Activated naive CD8-positive, alpha-beta T cell treated with anti-CD3 and anti-CD28 coated beads, Interleukin-2, amount 50 U/mL, for 24 hours (primary cell): ENCODE measurements at regions not wholly inside any gene's neighbourhood (a gene's known extent, or its start where the extent isn't known, plus 50 kb on each side); places are given as distances from the start of the nearest gene placed in this dataset.

ENCODE experiments used
- ATAC-seq: fragments of 150-1000 bp; cut with Tn5 transposase; one replicate; pipeline ENCODE4 v1.10.0; 2021
- DNase-seq: peaks from one replicate; pipeline ENCODE4 v3.0.0; 2021
- H3K27ac Mint-ChIP-seq: one replicate; pipeline ENCODE4 v1.8.0; 2021; ENCODE audit warnings: mild to moderate bottlenecking, mixed read lengths
- H3K27me3 Mint-ChIP-seq: one replicate; pipeline ENCODE4 v1.8.0; 2021; ENCODE audit warnings: mixed read lengths
- H3K36me3 Mint-ChIP-seq: one replicate; pipeline ENCODE4 v1.8.0; 2021; ENCODE audit warnings: low read depth, mixed read lengths
- H3K4me1 Mint-ChIP-seq: one replicate; pipeline ENCODE4 v1.8.0; 2021; ENCODE audit warnings: mixed read lengths
- H3K4me3 Mint-ChIP-seq: one replicate; pipeline ENCODE4 v1.8.0; 2021; ENCODE audit warnings: mild to moderate bottlenecking, moderate library complexity, mixed read lengths
- H3K9me3 Mint-ChIP-seq: one replicate; pipeline ENCODE4 v1.8.0; 2021; ENCODE audit warnings: mixed read lengths

DNA sequence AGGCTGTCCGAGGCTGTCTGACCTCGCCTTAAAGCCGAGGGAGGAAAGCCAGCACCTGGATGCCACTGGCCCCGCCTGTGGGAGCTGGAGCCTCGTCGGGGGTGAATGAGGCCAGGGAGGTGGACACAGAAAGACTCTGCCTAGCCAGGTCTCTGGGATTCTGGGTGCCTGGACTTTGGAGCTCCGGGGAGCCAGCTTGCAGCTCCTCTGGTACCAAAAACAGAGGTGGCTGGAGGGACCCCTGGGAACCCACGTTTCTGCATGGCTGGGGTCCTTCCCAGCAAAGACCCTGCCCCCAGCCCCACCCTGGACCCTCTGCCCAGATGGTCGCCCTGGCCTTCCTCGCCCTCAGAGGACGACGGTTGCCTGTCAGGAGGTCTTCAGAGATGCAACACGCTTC lies 239.7 kb downstream of the BRD1 start:
- Mint-ChIP-seq H3K27ac (no peak overlapping the region), H3K4me3 (no peak overlapping the region), H3K36me3 (no peaks in the 10 kb centered on the region), H3K4me1 (peaks cover 2% of the 10 kb centered on the region), H3K9me3 (no peaks in the 10 kb centered on the region), H3K27me3 (no peaks in the 10 kb centered on the region)
- no peak for DNase-seq
- ATAC-seq: no peak

DNA sequence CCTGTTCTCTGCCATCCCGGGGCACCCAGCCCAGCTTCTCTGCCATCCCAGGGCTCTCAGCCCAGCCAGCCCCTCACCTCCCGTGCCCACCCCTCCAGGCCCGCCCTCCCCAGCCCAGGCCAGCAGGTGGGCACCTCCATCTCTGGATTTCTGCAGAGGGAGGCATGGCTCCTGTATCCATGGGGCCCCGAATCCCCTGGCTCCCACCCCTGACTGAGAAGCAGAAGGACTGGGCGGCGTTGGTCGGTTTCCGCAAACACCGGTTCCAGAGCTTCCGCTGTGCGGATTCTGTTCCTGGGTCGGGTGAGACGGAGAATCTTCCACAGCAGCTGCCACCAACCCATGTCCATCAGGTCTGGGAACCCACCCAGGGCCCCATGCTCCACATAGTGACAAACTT lies 240.3 kb downstream of the BRD1 start:
- Mint-ChIP-seq H3K27me3 (no peaks in the 10 kb centered on the region), H3K36me3 (no peaks in the 10 kb centered on the region), H3K27ac (no peak overlapping the region), H3K4me3 (no peak overlapping the region), H3K9me3 (no peaks in the 10 kb centered on the region), H3K4me1 (peaks cover 2% of the 10 kb centered on the region)
- no peak for DNase-seq
- no peak for ATAC-seq

DNA sequence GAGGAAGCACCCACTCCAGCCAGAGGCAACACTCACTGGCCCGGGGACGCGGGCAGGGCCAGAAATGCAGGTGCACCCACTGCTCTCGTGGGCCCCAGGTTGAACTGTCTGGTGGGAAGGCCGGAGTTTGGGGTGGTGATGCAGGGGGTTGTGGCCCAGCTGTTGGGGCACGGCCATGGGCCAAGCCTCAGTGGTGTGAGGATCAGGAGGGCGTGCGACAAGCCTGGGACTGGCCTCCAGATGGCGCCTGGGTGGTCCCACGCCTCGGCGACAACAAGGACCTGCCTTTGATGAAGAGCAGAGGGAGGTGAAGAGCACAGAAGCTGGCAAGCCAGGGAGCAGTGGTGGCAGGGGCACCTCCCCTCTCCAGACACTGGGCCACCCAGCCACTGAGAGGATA lies 240.8 kb downstream of the BRD1 start:
- Mint-ChIP-seq H3K36me3 (no peaks in the 10 kb centered on the region), H3K27ac (no peak overlapping the region), H3K4me3 (no peak overlapping the region), H3K27me3 (no peaks in the 10 kb centered on the region), H3K9me3 (no peaks in the 10 kb centered on the region), H3K4me1 (peaks cover 2% of the 10 kb centered on the region)
- ATAC-seq: no peak
- DNase-seq: no peak

DNA sequence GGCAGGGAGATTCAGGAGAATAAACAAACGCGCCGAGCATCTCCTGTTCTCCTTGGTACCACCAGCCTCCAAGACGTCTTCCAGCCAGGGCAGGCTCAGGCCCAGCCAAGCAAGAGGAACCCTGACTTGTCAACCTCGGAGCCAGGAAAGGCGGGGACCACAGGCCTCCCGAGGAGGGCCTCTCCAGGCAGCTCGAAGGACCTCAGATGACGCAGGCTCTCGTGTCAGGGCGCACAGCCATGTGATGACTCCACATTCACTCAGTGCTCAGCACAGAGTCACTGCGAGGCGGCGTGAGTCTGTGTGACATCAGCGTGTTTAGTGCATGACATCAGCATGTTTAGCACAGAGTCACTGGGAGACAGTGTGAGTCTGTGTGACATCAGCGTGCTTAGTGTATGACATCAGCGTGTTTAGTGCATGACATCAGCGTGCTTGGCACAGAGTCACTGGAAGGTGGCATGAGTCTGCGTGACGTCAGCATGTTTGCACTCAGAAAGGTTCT lies 241.4 kb downstream of the BRD1 start:
- H3K4me1 Mint-ChIP-seq: peaks cover 2% of the 10 kb centered on the region
- H3K36me3 Mint-ChIP-seq: no peaks in the 10 kb centered on the region
- no peak overlapping the region for H3K4me3 Mint-ChIP-seq
- no peak for DNase-seq
- no peak overlapping the region for H3K27ac Mint-ChIP-seq
- no peaks in the 10 kb centered on the region for H3K9me3 Mint-ChIP-seq
- no peak for ATAC-seq
- H3K27me3 Mint-ChIP-seq: no peaks in the 10 kb centered on the region

GRCh38 chr22:49585461-49586243 lies 242.0 kb downstream of the BRD1 start:
- Mint-ChIP-seq H3K27ac (no peak overlapping the region), H3K9me3 (no peaks in the 10 kb centered on the region), H3K27me3 (no peaks in the 10 kb centered on the region), H3K4me3 (no peak overlapping the region), H3K4me1 (peaks cover 2% of the 10 kb centered on the region), H3K36me3 (no peaks in the 10 kb centered on the region)
- DNase-seq: no peak
- no peak for ATAC-seq

GRCh38 chr22:49583886-49584505 lies 243.7 kb downstream of the BRD1 start:
- H3K27me3 Mint-ChIP-seq: no peaks in the 10 kb centered on the region
- DNase-seq (no peak), ATAC-seq (no peak)
- no peak overlapping the region for H3K4me3 Mint-ChIP-seq
- no peaks in the 10 kb centered on the region for H3K36me3 Mint-ChIP-seq
- H3K27ac Mint-ChIP-seq: no peak overlapping the region
- peaks cover 5% of the 10 kb centered on the region for H3K9me3 Mint-ChIP-seq
- H3K4me1 Mint-ChIP-seq: peaks cover 2% of the 10 kb centered on the region

DNA sequence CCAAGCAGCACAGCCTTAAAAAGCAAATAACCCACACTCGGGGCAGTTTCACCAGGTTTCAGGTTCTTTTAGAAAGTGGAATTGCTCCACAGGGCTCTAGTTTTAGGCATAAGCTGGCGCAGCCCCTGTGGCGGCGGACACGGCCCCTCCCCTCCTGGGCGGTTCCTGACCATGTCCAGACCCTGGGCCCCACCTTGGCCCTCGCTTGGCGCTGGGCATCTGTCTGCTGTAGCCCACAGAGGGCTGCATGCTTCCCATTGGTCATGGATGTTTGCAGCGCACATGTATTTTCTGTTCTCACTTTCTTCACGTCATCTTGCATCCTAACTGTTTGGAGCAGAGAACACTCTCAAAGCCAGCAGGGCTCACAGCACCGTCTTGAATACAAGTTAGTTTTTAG lies 244.3 kb downstream of the BRD1 start:
- DNase-seq: no peak
- no peaks in the 10 kb centered on the region for H3K27me3 Mint-ChIP-seq
- no peak for ATAC-seq
- H3K27ac Mint-ChIP-seq: no peak overlapping the region
- no peaks in the 10 kb centered on the region for H3K4me1 Mint-ChIP-seq
- H3K4me3 Mint-ChIP-seq: no peak overlapping the region
- H3K9me3 Mint-ChIP-seq: peaks cover 5% of the 10 kb centered on the region
- peaks cover 2% of the 10 kb centered on the region for H3K36me3 Mint-ChIP-seq

DNA sequence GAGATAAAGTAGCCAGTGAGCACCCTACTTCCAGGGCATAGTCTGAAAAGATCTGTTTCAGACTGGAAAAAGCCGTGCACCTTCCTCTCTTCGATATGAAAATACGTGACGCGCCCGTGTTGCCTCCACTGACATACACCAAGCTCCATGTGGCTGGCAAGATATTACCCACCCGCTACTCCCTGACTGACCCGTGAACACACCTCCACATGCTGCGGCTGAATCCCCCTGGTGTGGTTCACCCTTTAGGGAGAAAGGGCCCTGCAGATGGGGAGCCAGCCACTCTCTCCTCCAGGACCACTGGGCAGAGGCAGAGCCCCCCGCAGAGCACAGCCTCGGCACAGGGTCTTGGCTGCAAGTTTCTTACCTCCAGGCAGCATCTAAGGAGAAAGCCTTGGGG lies 245.0 kb downstream of the BRD1 start:
- H3K27ac Mint-ChIP-seq: no peak overlapping the region
- H3K4me1 Mint-ChIP-seq: no peaks in the 10 kb centered on the region
- peaks cover 2% of the 10 kb centered on the region for H3K36me3 Mint-ChIP-seq
- H3K9me3 Mint-ChIP-seq: peaks cover 5% of the 10 kb centered on the region
- DNase-seq: no peak
- no peak for ATAC-seq
- H3K27me3 Mint-ChIP-seq: no peaks in the 10 kb centered on the region
- H3K4me3 Mint-ChIP-seq: no peak overlapping the region

- Mint-ChIP-seq H3K9me3 (peaks cover 5% of the 10 kb centered on the region), H3K36me3 (peaks cover 2% of the 10 kb centered on the region), H3K27me3 (no peaks in the 10 kb centered on the region), H3K27ac (no peak overlapping the region), H3K4me1 (no peaks in the 10 kb centered on the region), H3K4me3 (no peak overlapping the region)
- no peak for ATAC-seq
- DNase-seq: no peak
Measured at GRCh38 chr22:49582181-49582580, 245.5 kb downstream of the BRD1 start.

DNA sequence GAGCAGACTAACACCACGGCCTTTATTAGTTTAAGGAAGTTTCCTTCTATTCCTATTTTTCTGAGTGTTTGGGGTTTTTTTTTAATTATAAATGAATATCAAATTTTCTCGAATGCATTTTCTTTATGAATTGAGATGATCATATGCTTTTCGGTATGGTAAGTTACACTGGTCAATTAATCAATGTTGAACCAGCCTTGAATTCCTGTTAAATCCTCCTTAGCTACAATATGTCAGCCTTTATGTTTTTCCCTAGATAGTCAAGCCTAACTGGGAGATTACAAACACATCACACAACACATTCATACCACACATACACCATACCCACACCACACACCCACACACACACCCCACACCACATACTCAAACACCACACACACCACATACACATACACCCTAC lies 247.6 kb downstream of the BRD1 start:
- H3K27me3 Mint-ChIP-seq: no peaks in the 10 kb centered on the region
- no peak for DNase-seq
- peaks cover 2% of the 10 kb centered on the region for H3K36me3 Mint-ChIP-seq
- ATAC-seq: no peak
- H3K4me1 Mint-ChIP-seq: no peaks in the 10 kb centered on the region
- H3K4me3 Mint-ChIP-seq: no peak overlapping the region
- H3K9me3 Mint-ChIP-seq: peaks cover 5% of the 10 kb centered on the region
- H3K27ac Mint-ChIP-seq: no peak overlapping the region

- H3K9me3 Mint-ChIP-seq: peaks cover 5% of the 10 kb centered on the region
- DNase-seq: no peak
- no peak overlapping the region for H3K4me3 Mint-ChIP-seq
- ATAC-seq: no peak
- H3K27ac Mint-ChIP-seq: no peak overlapping the region
- H3K4me1 Mint-ChIP-seq: no peaks in the 10 kb centered on the region
- H3K27me3 Mint-ChIP-seq: no peaks in the 10 kb centered on the region
- H3K36me3 Mint-ChIP-seq: peaks cover 2% of the 10 kb centered on the region
Measured at GRCh38 chr22:49577168-49578060, 250.3 kb downstream of the BRD1 start.

DNA sequence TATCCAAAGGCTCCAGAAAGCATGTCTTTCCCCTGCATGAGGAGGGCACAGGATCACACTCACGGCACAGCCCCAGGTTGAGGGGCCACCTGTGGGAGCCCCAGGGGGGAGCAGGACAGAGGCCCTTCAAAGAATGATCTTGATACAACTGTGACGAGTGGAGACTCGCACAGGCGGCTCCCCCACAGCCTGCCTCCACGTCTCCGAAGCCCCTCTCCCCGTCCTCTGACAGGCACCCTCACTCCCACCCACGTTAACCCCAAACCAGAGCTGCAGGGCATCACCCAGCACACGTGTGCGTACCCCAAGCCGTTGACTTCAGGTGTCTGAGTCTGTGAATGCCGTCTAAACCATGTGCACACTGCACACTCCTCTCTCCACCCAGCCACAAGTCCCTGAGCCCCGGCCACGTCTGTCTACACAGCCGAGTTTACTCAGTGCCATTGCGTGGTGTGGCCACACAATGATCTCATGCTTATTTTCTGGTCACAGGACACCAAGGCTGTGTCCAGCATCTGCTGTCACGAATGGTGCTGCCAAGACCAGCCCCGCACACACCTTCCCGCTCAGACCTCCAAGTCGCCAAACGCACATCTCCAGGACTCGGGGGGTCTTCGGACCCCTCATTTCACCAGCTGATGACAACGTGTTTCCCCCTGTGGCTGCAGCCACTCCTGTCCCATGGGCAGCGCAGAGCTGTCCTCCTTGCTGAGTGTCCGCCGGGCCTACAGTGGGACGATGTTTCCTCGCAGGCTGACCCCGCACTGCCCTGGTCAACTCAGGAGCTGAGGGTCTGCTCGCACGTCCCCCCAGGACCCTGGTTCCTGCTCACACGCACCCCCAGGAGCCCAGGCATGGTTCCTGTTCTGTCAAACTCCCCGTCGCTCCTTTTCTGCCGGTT lies 251.2 kb downstream of the BRD1 start:
- ATAC-seq (peak; percentile 8), DNase-seq (no peak)
- H3K9me3 Mint-ChIP-seq: peaks cover 5% of the 10 kb centered on the region
- H3K36me3 Mint-ChIP-seq: peaks cover 2% of the 10 kb centered on the region
- H3K27me3 Mint-ChIP-seq: no peaks in the 10 kb centered on the region
- H3K4me1 Mint-ChIP-seq: no peaks in the 10 kb centered on the region
- no peak overlapping the region for H3K27ac Mint-ChIP-seq
- no peak overlapping the region for H3K4me3 Mint-ChIP-seq

- peaks cover 5% of the 10 kb centered on the region for H3K9me3 Mint-ChIP-seq
- DNase-seq: no peak
Measured at GRCh38 chr22:49575703-49576081, 252.0 kb downstream of the BRD1 start.

More at GRCh38 chr22:49575703-49576081, 252.0 kb downstream of the BRD1 start:
- H3K27ac Mint-ChIP-seq: no peak overlapping the region
- no peak overlapping the region for H3K4me3 Mint-ChIP-seq
- ATAC-seq: no peak
- no peaks in the 10 kb centered on the region for H3K4me1 Mint-ChIP-seq
- peaks cover 2% of the 10 kb centered on the region for H3K36me3 Mint-ChIP-seq
- no peaks in the 10 kb centered on the region for H3K27me3 Mint-ChIP-seq
